HG03064 (cell line): ENCODE measurements at regions not wholly inside any gene's neighbourhood (a gene's known extent, or its start where the extent isn't known, plus 50 kb on each side); places are given as distances from the start of the nearest gene placed in this dataset.
A peak's percentile ranks its signal among the peaks of the same experiment; 100 is the strongest.
"Not testable (repeated sequence)": the region's sequence is repeated elsewhere in the genome, so short reads cannot be mapped to it uniquely, and the experiment has no call there.

Experiments used
- ATAC-seq: cut with Tn5 transposase; IDR thresholded peaks from one replicate; pipeline ENCODE4 v1.9.1; 2021; ENCODE audit warnings: low read depth; ENCODE audit not compliant: unreplicated experiment

DNA sequence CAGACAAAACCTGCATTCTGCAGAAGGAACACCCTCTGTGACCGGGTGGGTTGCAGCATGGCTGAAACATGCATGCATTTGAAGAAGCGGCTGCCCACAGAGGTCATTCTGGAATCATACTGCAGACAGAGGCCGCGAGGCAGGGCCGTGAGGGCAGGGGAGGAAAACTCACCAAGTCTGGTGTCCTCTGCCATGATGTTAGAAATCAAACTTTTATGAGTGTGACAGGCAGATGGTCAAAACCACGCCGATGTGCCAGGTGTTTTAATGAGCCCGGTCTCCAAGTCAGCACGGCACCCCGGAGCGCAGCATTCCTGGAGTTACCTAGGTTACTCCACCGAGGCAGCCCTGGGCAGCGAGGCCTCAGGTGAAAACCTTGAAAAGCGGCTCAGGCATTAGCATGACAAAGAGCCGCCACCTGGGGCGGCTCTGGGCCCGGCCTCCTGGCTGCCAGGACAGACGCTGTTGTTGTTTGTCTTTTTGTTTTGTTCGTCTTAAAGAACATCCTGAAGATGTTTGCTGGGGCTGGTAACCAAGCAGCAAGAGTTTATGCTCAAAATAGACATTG is 255.6 kb downstream of the ERMARD start:
- no peak for ATAC-seq

DNA sequence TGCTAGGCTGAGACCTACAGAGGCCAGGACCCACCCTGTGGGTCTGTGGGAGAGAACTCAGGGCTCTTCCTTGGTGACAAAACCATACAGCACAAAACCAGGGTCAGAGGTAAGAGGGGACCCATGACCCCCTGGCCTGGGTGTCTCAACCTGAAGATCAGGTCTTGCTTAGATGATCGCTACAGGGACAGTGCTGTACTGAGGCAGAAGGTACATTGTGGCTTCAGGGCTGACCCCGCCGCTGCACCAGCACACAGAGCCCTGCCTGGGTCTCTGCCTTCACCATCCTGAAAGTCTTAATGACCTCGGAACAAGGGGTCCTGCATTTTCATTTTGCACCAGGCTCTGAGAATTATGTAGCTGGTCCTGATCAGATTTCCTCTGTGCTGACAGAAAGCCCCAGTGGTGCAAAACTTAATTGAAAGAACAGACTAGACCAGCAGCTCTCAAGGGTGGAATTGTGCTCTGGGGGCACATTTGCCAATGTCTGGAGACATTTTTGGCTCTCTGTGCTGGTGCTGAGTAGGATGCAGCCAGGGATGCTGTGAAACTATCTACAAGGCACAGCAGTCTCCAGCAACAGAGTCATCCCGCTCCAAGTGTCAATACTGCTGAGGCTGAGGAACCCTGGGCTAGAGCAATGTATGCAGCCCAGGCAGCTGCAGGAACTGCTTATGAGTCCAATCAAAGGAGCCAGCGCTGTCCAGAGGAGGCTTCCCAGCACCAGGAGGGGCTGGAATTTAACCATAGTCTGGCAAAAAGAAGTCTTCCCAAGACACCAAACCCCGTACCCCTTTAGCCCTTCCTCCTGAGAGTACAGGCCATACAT is 254.9 kb downstream of the ERMARD start:
- no peak for ATAC-seq

- no peak for ATAC-seq
Measured at GRCh38 chr6:170005665-170006064, 254.2 kb downstream of the ERMARD start.

DNA sequence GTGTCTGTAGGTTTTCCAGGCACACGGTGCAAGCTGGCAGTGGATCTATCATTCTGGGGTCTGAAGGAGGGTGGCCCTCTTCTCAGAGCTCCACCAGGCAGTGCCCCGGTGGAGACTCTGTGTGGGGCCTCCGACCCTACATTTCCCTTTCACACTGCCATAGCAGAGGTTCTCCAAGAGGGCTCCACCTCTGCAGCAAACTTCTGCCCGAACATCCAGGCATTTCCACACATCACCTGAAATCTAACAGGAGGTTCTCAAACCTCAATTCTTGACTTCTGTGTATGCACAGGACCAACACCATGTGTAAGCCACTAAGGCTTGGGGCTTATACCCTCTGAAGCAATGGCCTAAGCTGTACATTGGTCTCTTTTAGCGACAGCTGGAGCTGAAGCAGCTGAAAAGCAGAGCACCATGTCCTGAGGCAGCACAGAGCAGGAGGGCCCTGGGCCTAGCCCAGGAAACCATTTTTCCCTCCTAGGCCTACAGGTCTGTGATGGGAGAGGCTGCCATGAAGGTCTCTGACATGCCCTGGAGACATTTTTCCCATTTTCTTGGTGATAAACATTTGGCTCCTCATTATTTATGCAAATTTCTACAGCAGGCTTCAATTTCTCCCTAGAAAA is 253.3 kb downstream of the ERMARD start:
- no peak for ATAC-seq

- no peak for ATAC-seq
Measured at GRCh38 chr6:170003451-170004160, 252.2 kb downstream of the ERMARD start.

DNA sequence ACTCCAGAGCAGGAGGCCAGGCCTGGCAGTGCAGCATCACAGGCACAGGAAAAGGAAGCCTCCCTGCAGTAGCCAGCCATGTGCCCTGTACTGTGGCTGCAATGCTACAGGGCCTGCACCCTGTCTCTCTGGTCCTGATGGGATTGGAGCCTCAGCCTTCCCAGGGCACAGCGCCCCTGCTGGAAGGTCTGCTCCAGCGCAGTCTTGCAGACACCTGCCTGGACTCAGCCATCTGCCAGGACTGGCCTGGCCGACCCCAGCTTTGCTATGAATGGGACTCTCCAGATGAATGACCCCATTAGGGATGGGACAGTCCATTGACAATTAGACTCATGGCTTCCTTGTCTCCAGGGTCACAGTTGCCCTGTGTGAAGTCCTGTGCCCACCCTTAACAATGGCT is 251.6 kb downstream of the ERMARD start:
- ATAC-seq = no peak

DNA sequence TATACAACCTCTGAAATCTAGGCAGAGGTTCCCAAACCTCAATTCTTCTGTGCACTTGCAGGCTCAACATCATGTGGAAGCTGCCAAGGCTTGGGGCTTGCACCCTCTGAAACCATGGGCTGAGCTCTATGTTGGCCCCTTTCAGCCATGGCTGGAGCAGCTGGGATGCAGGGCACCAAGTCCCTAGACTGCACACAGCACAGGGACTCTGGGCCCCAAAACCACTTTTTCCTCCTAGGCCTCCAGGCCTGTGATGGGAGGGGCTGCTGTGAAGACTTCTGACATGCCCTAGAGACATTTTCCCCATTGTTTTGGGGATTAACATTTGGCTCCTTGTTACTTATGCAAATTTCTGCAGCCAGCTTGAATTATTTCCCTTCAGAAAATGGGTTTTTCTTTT is 250.4 kb downstream of the ERMARD start:
- not testable (repeated sequence) for ATAC-seq

DNA sequence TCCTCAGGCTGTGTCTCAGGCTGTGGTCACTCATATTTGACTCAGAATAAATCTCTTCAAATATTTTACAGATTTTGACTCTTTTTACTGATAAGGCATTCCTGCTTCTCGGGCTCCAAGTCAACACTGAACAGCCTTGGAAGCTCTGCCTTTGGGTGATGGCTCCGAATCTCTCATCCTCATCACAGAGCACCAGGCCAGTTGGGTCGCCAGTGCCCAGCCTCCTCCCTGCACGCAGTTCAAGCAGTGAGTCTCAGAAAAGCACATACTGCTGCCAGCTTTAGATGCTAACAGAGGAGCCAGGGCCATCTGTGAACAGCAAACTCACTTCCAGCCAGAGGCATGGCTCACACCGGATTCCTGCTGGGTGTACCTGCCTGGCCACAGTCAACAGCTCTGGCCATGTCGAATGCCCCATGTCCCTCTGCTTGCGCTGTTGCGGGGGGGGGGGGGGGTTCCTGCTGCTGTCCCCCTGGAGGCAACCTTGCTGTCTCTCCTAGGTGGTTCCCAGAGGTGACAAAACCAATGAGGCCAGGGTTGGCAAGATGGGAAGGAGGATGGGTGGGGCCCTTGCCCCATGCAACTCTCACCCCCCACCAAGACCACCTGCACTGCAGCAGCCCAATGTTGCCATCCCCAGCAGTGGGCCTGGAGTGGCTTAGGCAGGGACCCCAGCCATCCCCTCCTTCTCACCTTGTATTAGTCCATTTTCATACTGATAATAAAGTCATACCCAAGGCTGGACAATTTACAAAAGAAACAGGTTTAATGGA is 248.8 kb downstream of the ERMARD start:
- ATAC-seq = no peak

- no peak for ATAC-seq
Measured at GRCh38 chr6:169999367-169999766, 247.9 kb downstream of the ERMARD start.

- ATAC-seq = no peak
Measured at GRCh38 chr6:169998457-169998856, 247.0 kb downstream of the ERMARD start.

DNA sequence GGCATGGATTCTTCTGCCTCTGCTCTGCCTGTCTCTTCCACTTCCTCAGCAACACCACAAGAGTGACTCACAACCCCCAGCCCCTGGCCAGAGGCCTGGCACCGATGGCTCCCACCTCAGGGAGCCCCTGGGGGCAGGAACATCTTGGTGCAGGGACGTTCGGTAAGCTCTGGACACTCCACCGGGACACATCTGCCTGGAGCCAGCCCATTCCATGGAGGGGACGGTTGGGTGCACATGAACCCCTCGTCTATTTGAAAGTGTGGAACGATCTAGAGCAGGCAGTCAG is 246.5 kb downstream of the ERMARD start:
- no peak for ATAC-seq

DNA sequence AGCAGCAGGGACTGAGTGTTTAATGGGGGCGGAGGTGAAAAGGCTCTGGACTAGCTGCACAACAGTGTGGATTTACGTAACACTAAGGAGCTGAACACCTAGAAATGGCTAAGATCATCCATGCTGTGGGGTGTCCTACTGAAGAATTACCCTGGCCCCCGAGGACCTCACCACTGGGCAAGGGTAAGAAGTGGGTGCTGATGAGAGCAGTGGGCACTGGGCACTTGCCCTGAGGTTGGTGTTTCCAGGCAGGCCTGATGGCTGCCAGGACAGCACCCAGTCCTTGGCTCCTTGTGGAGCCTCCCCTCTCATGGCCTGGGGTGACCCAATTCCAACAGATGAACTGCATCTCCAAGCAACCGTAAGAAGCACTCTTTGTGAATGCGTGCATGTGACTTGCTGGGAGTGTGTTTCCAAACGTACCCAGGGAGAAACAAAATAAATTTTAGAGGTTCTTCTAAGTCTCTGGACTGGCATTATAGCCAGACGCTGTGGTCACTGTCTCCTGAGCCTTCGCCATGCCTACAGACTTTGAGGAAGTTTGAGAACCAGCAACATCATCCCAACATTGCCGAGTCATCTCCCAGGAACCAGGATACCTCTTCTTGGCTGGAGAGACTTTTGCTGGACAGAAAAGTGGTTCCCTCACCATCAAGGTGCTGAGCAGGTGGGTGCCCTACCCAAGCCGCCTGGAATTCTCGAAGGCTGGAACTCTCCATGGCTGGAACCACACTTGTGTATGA is 245.9 kb downstream of the ERMARD start:
- ATAC-seq = no peak

- ATAC-seq = no peak
Measured at GRCh38 chr6:169996378-169997051, 245.1 kb downstream of the ERMARD start.

DNA sequence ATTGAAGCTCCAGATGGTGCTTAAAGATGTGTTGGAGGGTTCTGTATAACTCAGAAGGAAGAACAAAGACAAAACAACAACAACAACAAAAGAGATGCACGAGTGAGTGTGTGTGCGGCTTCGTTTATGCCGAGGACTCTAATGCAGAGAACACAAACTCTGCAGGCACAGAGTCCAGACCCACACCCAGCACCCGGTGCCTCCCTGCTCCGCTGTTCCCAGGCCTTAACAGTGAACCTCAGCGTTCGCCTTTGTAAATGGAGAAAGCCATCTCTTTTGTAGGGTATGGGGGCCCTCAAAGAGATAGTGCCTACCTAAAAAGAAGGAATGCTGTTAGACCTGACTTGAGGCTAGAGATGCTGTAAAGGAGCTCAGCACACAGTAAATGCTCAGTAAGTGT is 243.3 kb downstream of the ERMARD start:
- no peak for ATAC-seq

- ATAC-seq = no peak
Measured at GRCh38 chr6:169993861-169994481, 242.5 kb downstream of the ERMARD start.

DNA sequence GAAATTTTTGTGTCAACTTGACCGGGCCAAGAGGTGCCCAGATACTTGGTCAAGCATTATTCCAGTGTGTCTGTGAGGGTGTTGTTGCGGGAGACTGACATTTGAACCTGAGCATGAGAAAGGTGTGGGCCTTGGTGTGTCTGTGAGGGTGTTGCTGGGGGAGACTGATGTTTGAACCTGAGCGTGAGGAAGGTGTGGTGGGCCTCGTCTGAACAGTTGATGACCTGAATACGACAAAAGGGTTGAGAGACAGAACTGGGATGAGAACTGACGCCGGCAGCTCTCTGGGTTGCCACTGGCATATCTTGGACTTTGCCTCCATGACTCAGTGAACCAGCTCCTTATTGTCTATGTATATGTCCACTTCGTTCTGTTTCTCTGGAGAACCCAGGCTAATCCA is 240.5 kb downstream of the ERMARD start:
- no peak for ATAC-seq

GRCh38 chr6:169991031-169991390 is 239.6 kb downstream of the ERMARD start:
- no peak for ATAC-seq

DNA sequence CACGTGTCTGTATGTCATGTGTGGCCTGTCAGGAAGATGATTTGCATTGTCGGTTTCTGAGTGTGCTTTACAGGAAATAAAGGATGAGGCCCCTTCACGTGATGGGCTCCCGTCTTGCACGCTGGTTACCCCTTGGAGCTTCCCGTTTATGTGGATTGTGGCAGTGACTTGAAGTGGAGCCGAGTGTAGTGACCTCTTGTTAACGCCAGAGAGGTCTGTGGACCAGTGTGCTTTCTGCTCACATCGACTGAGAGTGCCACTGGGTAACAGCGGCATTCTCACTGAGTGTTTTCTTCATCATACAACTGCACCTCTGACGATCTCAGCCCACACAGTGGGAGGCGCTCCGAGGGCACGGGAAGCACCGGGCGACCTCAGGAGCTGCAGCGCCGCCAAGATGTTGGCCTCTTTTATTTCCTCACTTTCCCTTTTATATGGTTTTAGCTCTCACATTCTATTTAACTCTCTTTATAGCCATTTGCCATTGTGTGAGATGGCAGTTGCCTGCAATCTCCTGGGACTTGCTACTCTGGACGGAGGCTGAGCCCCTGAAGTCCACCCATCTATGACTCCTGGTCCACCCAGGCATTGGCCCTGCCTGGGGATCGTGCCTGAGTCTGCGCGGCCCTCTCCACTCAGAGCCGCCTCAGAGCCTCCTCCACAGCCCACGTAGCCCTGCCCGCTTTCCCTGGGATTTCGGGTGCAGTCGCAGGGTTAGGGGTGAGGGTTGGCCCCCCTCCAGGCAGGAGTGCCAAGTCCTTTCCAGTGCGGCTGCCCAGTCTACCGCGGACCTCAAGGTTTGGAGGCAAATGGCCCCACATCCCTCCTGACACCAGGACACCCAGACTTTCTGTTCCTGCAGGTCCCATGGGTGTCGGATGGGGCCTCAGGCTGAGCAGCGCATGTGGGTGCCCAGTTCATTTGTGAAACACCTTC is 238.9 kb downstream of the ERMARD start:
- peak; percentile 64 for ATAC-seq
